ENCODE measurements at regions not wholly inside any gene's neighbourhood (a gene's known extent, or its start where the extent isn't known, plus 50 kb on each side); places are given as distances from the start of the nearest gene placed in this dataset.

GRCh38 chr13:108360139-108360538 is 90.6 kb downstream of the TNFSF13B start:
- no peak overlapping the region for H3K27ac ChIP-seq (ENCODE audit: extremely low read length, insufficient read depth, low read length)
- DNase-seq (ENCODE audit: low spot score): no peak
- FAIRE-seq: no peak
- no peak overlapping the region for H2AFZ ChIP-seq (ENCODE audit: low read length)
- H3K9ac ChIP-seq (ENCODE audit: insufficient read depth, low read depth, low read length): no peak overlapping the region
- ChIA-PET CTCF (ENCODE audit: low intra/inter-chr PET ratio, low total read pairs) (no interaction called here), POLR2A (no interaction called here)
- H3K4me2 ChIP-seq (ENCODE audit: low read depth, low read length): no peak overlapping the region
- intact Hi-C loops (cut with micrococcal nuclease; ENCODE audit: unreplicated experiment) (no loop called here), in situ Hi-C loops (cut with HindIII; ENCODE audit: extremely low pct_ligation_motif_present, low pct_unique_long_range_greater_than_20kb) (no loop called here)
- no peaks in the 10 kb centered on the region for H3K4me1 ChIP-seq (ENCODE audit: insufficient read depth, low read length)
- ATAC-seq: no peak
- H3K9me3 ChIP-seq (ENCODE audit: low read length): no peaks in the 10 kb centered on the region
- H3K79me2 ChIP-seq (ENCODE audit: insufficient read depth, low read length): no peaks in the 10 kb centered on the region
- BruUV-seq (replicated peaks): no TSS peak
- no peaks in the 10 kb centered on the region for H4K20me1 ChIP-seq (ENCODE audit: insufficient read depth, low read length)
- no peaks in the 10 kb centered on the region for H3K27me3 ChIP-seq (ENCODE audit: control insufficient read depth in 1 of 2, insufficient read depth in 2 of 2, low read length in 2 of 2)
- H3K4me3 ChIP-seq (replicated peaks in 1 of 3; ENCODE audit: insufficient read depth in 1 of 3, low read depth in 2 of 3, low read length in 3 of 3): no peak overlapping the region
- 0% methylated on average over 2 of the region's 2 CpGs for WGBS (ENCODE audit: low lambda C conversion rate)
- H3K36me3 ChIP-seq (replicated peaks in 1 of 2; ENCODE audit: control insufficient read depth in 1 of 2, insufficient read depth in 2 of 2, low read length in 2 of 2): no peaks in the 10 kb centered on the region
- no peak for TF ChIP-seq ZBTB33 (CRISPR knock-in tag; IDR thresholded peaks at IDR 0.05)

GRCh38 chr13:108361769-108362168 is 92.3 kb downstream of the TNFSF13B start:
- FAIRE-seq (no peak), DNase-seq (ENCODE audit: low spot score) (no peak), ATAC-seq (no peak)
- TF ChIP-seq ZNF562 (CRISPR knock-in tag; IDR thresholded peaks at IDR 0.05; ENCODE audit: borderline replicate concordance) (no peak), MNT (IDR thresholded peaks at IDR 0.05) (peak; percentile 29; the same call in 1 of the 2 replicates), RXRA (CRISPR knock-in tag; IDR thresholded peaks at IDR 0.05) (no peak)
- POLR2A ChIA-PET: no interaction called here
- H3K9ac ChIP-seq (ENCODE audit: insufficient read depth, low read depth, low read length): no peak overlapping the region
- no peaks in the 10 kb centered on the region for H3K79me2 ChIP-seq (ENCODE audit: insufficient read depth, low read length)
- intact Hi-C loops (cut with micrococcal nuclease; ENCODE audit: unreplicated experiment): no loop called here
- no peaks in the 10 kb centered on the region; the same call in 1 of the 2 replicates for H3K9me3 ChIP-seq (ENCODE audit: low read length)
- no peak overlapping the region for H3K27ac ChIP-seq (ENCODE audit: extremely low read length, insufficient read depth, low read length)
- no peaks in the 10 kb centered on the region for H3K27me3 ChIP-seq (ENCODE audit: control insufficient read depth in 1 of 2, insufficient read depth in 2 of 2, low read length in 2 of 2)
- H2AFZ ChIP-seq (ENCODE audit: low read length): no peak overlapping the region
- H3K4me2 ChIP-seq (ENCODE audit: low read depth, low read length): no peak overlapping the region
- 28% methylated on average over 9 of the region's 9 CpGs for WGBS (ENCODE audit: low lambda C conversion rate)
- in situ Hi-C loops (cut with HindIII; ENCODE audit: extremely low pct_ligation_motif_present, low pct_unique_long_range_greater_than_20kb): no loop called here
- H3K36me3 ChIP-seq (replicated peaks in 1 of 2; ENCODE audit: control insufficient read depth in 1 of 2, insufficient read depth in 2 of 2, low read length in 2 of 2): no peaks in the 10 kb centered on the region
- no peaks in the 10 kb centered on the region for H4K20me1 ChIP-seq (ENCODE audit: insufficient read depth, low read length)
- BruUV-seq (replicated peaks): no TSS peak
- CTCF ChIA-PET (ENCODE audit: low intra/inter-chr PET ratio, low total read pairs): no interaction called here
- no peak overlapping the region for H3K4me3 ChIP-seq (replicated peaks in 1 of 3; ENCODE audit: insufficient read depth in 1 of 3, low read depth in 2 of 3, low read length in 3 of 3)
- no peaks in the 10 kb centered on the region for H3K4me1 ChIP-seq (ENCODE audit: insufficient read depth, low read length)
